ENCODE measurements at regions not wholly inside any gene's neighbourhood (a gene's known extent, or its start where the extent isn't known, plus 50 kb on each side); places are given as distances from the start of the nearest gene placed in this dataset.

DNA sequence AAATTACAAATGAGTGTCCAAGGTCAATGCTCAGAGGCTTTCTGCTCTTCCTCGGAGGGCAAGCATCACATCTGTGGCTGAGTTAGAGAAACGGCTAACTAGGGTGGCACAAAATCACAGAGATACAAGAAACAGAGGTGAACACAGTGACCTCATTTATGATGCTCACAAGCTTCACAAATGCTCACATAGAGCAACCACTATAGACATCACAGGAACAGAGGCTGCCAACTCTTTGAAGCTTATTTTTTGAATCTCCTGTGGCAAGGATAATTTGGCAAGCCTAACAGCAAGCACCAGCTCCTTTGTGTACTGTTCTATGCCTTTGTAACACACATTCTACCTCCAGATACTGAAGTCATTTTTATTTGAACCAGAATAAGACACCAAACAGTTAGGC is 416.5 kb upstream of the DDI1 start:
- DNase-seq (ENCODE audit: low read depth in 2 of 3, low spot score in 2 of 3) = no peak

DNA sequence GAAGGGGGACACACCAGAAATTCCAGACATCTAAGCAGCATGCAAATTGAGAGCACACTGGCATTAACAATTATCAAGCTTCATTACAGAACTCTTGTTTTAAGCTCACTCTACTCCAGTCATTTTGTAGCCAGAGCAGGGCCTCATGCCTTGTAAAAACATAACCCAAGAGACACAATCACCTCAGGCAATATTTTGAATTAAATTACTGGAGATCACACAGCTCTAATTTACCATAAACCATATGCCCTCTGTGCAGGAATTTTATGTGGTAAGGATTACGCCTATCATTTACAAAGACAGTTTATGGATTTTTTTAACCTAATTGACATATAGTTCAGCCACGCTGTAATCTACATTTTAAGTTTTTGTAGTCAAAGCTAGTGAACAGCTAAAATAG is 414.1 kb upstream of the DDI1 start:
- no peak for DNase-seq (ENCODE audit: low read depth in 2 of 3, low spot score in 2 of 3)

DNA sequence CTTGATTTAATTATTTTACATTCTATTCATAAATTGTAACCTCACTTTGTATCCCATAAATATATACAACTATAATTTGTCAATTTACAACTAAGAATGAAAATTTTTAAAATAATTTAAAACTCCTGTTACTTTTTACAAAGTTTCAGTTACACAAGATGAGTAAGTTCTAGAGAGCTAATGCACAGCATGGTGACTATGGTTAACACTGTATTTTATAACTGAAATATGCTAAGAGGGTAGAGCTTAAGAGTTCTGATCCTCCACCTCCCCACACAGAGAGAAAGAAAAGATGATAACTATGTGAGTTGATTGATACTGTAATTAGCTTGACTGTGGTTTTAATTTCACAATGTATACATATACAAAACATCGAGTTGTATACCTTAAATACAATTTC is 412.5 kb upstream of the DDI1 start:
- DNase-seq (ENCODE audit: low read depth in 2 of 3, low spot score in 2 of 3) = no peak

DNA sequence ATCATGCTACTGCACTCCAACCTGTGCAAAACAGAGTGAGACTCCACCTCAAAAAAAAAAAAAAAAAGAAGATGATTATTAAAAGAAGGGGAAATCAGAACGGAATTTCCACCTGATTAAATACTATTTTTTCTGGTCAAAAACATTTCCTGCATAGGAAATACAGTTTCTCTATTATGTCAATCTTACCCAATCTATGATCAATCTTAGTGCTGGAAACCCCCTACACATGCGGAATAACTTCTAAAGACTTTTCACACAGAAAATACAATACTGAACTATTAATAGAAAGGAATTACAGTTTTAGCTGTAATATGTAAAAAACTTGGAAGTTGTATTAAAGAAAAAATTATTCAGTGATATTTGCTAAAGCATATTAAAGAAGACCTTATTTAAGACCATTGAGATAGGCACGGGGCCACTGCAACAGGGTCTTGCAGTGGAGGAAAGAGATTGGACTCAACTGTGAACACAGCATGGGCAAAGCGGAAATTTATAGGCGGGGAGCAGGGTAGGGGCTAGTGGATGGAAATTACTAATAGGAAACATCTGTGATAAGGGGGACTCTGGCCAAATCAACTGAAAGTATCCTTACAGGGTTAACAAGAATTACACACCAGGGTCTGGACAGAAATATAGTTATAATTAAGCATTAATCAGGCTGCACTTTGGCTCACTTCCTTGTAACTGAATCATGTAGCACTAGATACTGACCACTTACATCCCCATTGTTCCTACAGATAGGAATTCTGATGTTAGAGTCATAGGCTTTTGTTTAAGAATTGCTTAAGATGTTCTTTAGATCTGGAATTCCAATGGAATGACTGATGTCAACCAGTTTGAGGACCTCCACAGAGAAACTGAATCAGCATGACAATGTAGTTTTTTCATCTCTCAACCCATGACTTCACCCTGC is 411.5 kb upstream of the DDI1 start:
- DNase-seq (ENCODE audit: low read depth in 2 of 3, low spot score in 2 of 3) = no peak

DNA sequence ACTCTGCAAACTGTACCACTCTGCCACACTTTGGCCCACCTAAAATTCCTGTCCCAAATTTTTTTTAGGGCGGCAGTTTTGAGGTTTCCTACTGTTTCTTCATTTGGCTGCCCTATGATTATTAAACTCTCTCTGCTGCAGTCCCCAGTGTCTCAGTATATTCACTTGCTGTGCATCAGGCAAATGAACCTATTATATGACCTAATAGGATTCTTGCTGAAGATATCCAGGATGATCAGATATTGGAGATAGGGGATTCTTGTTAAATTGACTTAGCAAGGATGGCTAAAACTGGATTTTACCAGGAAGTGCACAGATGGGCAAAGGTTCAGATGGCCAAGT is 410.8 kb upstream of the DDI1 start:
- DNase-seq (ENCODE audit: low read depth in 2 of 3, low spot score in 2 of 3) = no peak

DNA sequence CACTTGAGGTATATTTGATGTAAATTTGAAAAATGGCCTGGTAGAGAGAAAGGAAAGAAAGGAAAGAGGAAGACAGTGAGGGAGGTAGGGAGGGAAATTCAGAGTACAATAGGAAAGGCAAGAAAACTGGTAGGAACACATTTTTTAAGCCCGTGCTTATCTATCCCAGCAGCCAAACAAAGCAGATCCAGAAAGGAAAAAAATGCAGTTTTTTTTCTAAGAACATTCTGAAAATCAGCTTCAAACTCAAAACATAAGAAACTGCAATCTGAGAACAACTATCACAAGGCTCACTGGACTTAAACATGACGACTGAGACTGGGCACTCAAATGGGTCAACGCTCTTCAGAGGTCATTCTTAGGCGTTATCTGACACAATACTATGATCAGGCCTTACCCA is 408.3 kb upstream of the DDI1 start:
- no peak for DNase-seq (ENCODE audit: low read depth in 2 of 3, low spot score in 2 of 3)

DNA sequence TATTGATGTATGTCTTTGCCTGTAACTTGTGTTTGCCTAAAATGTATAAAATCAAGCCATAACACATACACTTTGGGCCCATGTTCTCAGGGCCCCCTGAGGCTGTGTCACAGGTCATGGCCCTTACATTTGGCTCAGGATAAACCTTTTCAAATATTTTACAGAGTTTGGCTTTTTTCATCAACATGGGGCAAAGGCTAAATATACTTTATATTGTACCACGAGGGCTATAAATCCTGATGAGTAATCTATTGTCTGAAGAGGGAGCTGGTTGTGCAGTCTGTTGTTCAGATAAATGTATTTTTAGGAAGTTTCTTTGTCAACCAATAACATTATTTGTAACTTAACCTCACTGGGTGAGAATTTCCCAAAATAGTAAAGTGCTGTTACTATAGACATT is 404.6 kb upstream of the DDI1 start:
- DNase-seq (ENCODE audit: low read depth in 2 of 3, low spot score in 2 of 3) = no peak

DNA sequence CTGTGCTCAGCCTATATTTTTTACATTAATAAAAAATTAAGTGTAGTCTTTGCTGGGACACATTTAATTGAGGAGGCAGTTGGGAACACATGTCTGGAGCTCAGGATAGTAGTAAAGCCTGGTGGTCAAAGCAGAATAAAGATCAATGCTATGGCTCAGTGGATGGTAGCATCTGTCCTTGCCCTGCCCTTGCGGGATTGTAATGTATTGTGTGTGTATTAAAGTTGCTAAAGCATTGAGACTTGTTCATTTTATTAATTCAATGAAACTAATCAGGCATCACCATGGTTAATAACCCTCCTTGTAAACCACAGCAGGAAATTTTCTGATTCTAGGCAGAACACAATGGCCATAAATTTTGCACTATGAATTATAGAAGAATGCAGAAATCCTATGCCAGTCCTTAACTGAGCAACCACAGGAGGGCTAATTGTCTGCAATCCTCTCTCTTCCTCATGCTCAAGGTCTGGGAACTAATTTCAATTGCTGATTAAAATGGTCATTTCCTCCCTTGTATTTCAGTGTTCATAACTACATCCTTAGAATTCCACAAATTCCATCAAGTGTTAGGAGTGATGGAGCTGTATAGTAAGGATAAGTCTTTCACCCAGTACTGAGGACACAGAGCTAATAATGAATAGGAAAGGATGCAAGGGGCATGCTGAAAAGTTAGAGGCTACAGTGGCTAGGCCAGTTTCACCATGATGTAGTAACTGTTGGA is 403.2 kb upstream of the DDI1 start:
- DNase-seq (ENCODE audit: low read depth in 2 of 3, low spot score in 2 of 3) = no peak

DNA sequence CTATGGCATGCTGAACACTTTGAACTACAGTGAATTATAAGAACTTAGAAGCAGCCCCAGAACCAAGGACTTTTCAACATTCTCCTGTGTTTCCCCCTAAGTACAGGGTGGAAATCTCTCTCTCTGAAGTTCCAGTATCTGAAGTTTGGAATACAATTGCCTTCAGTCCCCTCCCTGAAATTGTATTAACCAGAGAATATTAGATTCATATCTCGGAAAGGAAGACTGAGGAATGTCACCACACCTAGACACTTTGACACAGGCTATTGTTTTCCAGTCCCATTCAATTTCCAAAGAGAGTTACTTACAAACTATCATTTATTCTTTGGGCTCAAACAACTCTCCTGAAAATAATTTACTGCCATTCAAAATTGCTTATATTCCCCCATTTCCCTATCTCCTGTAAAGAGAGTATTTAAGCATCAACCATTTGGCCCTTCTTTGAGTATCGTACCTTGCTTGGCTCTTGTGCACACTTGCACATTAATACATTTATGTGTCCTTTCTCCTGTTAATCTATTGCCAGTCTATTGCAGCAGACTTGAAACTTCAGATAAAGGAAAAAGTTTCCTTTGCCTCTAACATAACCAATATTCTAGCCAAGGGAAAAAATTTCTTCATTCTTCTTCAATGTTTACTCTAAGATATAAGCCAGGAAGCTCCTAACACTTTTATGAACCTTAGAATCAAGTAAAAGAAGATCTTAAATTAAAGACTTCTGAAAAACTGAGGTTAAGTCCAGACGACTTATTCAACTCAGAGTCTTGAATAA is 402.4 kb upstream of the DDI1 start:
- no peak for DNase-seq (ENCODE audit: low read depth in 2 of 3, low spot score in 2 of 3)

DNA sequence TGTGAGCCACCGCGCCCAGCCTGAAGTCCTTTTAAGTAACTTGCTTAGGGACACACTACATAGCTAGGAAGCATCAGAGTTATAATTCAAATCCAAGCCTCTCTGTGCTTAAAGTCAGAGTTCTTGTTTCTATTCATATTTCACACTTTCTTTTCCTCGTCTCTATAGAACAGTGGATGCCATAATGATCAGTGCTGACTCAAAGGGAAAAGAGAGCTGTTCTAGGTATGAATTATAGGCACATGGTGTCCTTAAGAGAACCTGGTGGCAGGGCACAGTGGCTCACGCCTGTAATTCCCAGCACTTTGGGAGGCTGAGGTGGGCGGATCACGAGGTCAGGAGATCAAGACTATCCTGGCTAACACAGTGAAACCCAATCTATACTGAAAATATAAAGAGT is 400.2 kb upstream of the DDI1 start:
- no peak for DNase-seq (ENCODE audit: low read depth in 2 of 3, low spot score in 2 of 3)

DNA sequence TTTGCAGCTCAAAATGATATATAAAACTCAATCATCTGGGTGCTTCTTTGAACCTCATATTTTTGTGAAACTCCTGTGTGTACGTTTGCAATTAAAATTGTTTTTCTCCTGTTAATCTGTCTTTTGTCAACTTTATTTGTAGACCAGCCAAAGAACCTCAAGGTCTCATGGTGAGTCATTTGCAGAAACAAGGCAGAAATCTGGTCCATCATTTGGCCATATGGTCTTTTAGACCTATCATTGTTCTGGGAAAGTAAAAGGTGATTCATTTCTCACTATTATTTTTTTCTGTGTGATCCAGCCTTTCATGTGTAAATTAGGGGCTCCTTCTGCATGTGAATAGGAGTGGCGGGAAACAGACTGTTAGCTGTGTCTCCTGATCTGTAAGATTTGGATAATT is 399.1 kb upstream of the DDI1 start:
- no peak for DNase-seq (ENCODE audit: low read depth in 2 of 3, low spot score in 2 of 3)

DNA sequence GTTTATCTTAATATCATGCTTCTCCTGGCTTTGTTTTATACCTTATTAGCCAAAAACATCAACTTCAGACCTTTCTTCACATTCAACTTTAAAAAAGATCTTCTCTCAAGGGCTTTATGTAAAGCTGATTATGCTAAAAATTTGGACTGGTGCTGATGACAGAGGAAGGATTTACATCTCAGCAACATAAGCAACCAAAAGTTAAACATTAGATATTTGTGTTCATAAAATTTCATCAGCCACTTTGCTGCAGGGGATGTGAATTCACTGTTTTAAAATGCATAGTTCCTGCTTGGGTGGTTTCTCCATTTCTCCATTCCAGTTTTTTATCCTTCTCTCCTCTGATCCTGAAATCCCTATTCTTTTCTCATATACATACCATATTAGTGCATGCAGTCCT is 398.6 kb upstream of the DDI1 start:
- DNase-seq (ENCODE audit: low read depth in 2 of 3, low spot score in 2 of 3) = no peak

DNA sequence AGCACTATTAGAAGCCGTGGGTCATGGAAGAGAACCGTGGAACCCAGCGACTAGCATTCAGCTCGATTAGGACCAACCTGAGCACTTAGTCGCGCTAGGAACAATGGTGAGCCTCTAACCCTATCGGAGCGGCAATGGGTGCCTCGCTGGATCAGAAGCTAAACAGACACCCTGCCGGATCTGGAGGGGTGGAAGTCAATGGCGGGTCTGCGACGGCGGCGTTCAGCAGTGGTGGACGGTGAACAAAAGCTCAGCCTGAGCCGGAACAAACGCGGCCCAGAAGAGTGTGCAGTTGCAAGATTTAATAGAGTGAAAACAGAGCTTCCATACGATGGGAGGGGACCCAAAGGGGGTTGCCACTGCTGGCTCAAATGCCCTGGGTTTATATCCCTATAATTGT is 391.8 kb upstream of the DDI1 start:
- DNase-seq (ENCODE audit: low read depth in 2 of 3, low spot score in 2 of 3) = no peak

DNA sequence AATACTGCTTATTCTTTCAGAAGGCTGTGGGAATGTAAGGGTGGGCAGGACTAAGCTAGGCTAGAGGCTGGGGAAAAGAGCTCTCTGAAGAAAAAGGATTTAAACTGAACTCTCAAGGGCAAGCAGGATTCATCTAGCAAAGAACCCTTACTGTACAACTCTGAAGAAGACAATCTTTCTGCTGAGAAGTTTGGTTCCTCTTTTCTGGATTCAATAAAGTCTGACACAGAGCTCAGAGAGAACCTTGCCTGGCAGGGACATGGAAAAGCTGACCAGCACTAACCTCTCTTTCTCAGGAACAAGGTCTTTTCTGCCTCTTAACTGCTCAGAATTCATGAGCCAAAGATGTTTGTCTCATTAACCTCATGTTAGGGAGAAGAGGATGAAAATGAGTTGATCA is 388.4 kb upstream of the DDI1 start:
- no peak for DNase-seq (ENCODE audit: low read depth in 2 of 3, low spot score in 2 of 3)

DNA sequence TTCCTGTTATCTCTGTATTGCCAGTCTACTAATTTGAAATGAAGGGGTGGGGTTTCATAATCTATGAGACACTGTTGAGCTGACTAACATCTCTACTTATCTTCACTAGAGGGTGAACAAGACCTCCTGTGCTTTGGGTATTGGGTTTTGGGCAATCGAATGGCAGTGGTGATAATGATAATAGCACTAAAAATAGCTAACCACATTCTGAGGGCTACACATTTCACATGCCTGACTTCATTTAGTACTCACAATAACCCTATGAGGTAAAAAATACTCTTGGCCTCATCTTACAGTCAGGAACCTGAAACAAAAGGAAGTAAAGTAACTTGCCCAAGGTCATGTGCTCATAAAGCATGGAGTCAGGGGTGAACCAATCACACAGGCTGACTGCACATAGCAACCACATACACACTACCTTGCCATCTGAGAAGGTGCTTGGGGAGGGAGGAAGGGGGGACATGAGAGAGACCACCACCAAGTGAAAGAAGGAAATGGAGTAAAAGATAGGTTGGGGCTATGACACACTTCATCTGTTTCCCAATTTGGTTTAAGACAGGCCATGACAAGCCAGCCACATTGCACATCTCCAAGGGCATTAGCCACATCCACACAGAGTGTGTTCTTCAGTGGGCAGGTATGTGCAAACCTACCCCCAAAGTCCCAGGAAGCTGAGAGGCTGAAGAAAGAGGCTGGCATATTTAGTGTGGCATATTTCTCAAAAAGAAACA is 387.6 kb upstream of the DDI1 start:
- DNase-seq (ENCODE audit: low read depth in 2 of 3, low spot score in 2 of 3) = peak in 1 of 3 donors; percentile 8

DNA sequence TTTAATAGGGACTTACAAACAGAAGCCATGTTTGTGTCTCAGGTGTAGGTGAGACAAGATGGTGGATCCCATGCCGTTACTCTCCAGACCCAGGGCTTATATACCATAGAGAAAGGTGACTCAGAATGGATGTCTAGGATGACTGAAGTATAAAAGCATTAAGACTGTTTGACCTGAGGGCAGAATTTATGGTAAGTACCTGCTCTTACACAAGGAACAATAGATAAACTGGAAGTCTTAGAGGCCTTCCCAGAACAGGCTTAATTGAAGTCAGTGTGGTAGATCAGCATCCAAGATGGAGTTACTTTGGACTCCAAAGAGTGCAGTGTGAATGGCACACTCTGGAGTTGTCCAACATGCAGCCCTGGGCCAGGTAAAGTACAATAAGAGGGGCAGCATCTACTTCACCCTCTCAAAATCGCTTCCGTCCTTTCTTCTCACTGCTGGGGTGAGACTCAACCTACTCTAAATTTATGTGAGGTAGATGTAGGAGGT is 387.0 kb upstream of the DDI1 start:
- DNase-seq (ENCODE audit: low read depth in 2 of 3, low spot score in 2 of 3) = no peak

DNA sequence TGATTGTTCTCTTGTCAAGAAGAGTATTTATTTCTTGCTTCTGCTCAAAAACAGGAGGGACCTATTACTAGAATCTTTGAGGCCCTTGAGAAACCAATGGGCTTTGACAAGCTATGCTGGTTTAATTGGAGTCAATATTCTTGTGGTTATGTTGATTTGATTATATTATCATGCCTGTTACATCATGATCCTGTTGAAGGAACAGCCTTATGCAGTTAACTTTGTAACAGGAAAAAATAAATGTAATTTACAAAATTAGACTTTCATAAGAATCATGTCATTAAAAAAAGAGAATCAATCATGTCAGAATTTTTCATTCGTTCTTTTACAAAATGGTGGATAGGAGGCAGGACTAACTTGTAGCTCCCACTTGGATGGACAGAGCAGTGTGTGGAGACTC is 386.1 kb upstream of the DDI1 start:
- DNase-seq (ENCODE audit: low read depth in 2 of 3, low spot score in 2 of 3) = no peak

DNA sequence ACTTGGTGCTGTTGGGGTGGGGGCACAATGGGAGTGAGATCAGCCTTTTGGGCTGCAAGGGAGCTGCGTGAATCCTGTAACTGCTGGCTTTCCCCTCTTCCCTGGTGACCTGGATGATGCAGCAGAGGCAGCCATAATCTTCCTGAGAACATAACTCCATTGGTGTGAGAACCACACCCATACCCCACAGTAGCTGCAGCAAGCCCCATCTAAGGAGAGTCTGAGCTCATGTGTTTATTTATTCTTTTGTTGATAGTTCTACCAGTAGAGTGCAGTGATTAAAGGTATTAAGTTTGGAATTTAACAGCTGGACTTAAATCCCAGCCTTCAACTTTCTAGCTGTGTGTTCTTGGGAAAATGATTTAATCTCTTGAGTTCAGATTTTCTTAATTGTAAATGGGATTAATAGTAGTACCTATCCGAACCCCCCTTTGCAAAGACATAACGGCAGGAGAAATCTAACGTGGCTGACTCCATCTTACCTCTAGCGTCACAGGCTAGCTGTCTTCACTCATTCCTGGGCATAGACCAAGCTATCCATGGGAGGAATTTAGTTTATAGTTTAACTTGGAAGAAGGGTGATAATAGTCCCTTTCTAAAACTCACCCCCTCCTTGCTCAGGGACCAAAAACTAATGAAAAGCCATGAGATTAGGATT is 385.0 kb upstream of the DDI1 start:
- DNase-seq (ENCODE audit: low read depth in 2 of 3, low spot score in 2 of 3) = no peak

DNA sequence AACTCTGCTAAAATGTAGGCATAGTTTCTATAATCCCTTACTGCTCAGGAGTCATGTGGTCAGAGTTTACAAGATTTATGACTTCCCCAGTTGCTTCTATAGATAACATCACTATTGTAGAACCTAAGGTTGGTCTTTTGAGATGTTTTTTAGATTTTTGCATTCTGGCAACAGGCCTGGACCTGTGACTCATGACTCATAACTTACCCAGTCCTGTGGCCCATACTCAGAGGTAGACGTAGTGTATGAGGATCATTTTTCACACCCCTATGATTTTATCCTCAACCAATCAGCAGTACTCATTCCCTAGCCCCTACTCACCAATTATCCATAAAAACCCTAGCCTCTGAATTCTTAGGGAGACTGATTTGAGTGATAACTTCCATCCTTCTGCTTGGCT is 384.4 kb upstream of the DDI1 start:
- peak in 1 of 3 donors; percentile 33 for DNase-seq (ENCODE audit: low read depth in 2 of 3, low spot score in 2 of 3)

DNA sequence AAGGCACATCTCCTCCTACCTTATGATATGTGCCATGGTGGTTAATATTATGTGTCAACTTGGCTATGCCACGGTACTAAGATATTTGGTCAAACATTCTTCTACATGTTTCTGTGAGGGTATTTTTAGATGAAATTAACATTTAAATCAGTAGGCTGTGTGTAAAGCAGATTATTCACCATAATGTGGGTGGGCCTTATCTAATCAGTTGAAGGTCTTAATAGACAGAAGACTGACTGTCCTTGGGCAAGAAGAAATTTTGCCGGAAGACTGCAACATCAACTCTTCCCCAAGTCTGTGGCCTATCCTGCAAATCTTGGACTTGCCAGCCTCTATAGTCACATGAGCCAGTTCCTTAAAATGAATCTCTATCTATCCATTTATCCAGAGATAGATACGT is 380.1 kb upstream of the DDI1 start:
- no peak for DNase-seq (ENCODE audit: low read depth in 2 of 3, low spot score in 2 of 3)

Data from hematopoietic multipotent progenitor cell (in vitro differentiated cells).